IPS-18a (cell line): ENCODE measurements at regions not wholly inside any gene's neighbourhood (a gene's known extent, or its start where the extent isn't known, plus 50 kb on each side); places are given as distances from the start of the nearest gene placed in this dataset.
"Not testable (repeated sequence)": the region's sequence is repeated elsewhere in the genome, so short reads cannot be mapped to it uniquely, and the experiment has no call there.

Source experiments
- H3K27ac ChIP-seq: one replicate; pipeline ENCODE4 v1.5.1; 2013; ENCODE audit warnings: low read length
- H3K27me3 ChIP-seq: one replicate; pipeline ENCODE4 v1.6.1; 2013; ENCODE audit warnings: mild to moderate bottlenecking, low read length; ENCODE audit not compliant: control insufficient read depth, insufficient read depth
- H3K36me3 ChIP-seq: one replicate; pipeline ENCODE4 v1.6.1; 2013; ENCODE audit warnings: low read depth, low read length; ENCODE audit not compliant: control insufficient read depth
- H3K4me1 ChIP-seq: one replicate; pipeline ENCODE4 v1.6.1; 2013; ENCODE audit warnings: low read depth, low read length; ENCODE audit not compliant: control insufficient read depth
- H3K4me3 ChIP-seq: one replicate; pipeline ENCODE4 v1.5.1; 2013; ENCODE audit warnings: low read length
- H3K9ac ChIP-seq: one replicate; pipeline ENCODE4 v1.6.1; 2013; ENCODE audit warnings: mild to moderate bottlenecking, low read length, moderate library complexity
- H3K9me3 ChIP-seq: one replicate; pipeline ENCODE4 v1.6.1; 2013; ENCODE audit warnings: low read depth, low read length; ENCODE audit not compliant: control insufficient read depth

GRCh38 chr5:159486836-159487235 lies 156.5 kb upstream of the IL12B start:
- Histone ChIP-seq H3K27ac (no peak overlapping the region), H3K4me1 (no peaks in the 10 kb centered on the region), H3K36me3 (no peaks in the 10 kb centered on the region), H3K9ac (no peak overlapping the region), H3K9me3 (no peaks in the 10 kb centered on the region), H3K27me3 (no peaks in the 10 kb centered on the region), H3K4me3 (no peak overlapping the region)

GRCh38 chr5:159488516-159488915 lies 158.2 kb upstream of the IL12B start:
- H3K9ac ChIP-seq = no peak overlapping the region
- H3K27ac ChIP-seq = no peak overlapping the region
- no peak overlapping the region for H3K4me3 ChIP-seq
- H3K9me3 ChIP-seq = no peaks in the 10 kb centered on the region
- no peaks in the 10 kb centered on the region for H3K36me3 ChIP-seq
- no peaks in the 10 kb centered on the region for H3K4me1 ChIP-seq
- H3K27me3 ChIP-seq = no peaks in the 10 kb centered on the region

- no peak overlapping the region for H3K4me3 ChIP-seq
- H3K4me1 ChIP-seq = no peaks in the 10 kb centered on the region
- no peak overlapping the region for H3K9ac ChIP-seq
These were observed 159.5 kb upstream of the IL12B start for GRCh38 chr5:159489779-159490178.

GRCh38 chr5:159490507-159490906 lies 160.2 kb upstream of the IL12B start:
- no peak overlapping the region for H3K27ac ChIP-seq
- no peaks in the 10 kb centered on the region for H3K36me3 ChIP-seq
- no peaks in the 10 kb centered on the region for H3K27me3 ChIP-seq
- H3K4me3 ChIP-seq = no peak overlapping the region
- H3K9ac ChIP-seq = no peak overlapping the region
- H3K9me3 ChIP-seq = no peaks in the 10 kb centered on the region
- no peaks in the 10 kb centered on the region for H3K4me1 ChIP-seq

More at GRCh38 chr5:159489779-159490178, 159.5 kb upstream of the IL12B start:
- H3K27me3 ChIP-seq = no peaks in the 10 kb centered on the region
- no peaks in the 10 kb centered on the region for H3K9me3 ChIP-seq
- no peaks in the 10 kb centered on the region for H3K36me3 ChIP-seq
- no peak overlapping the region for H3K27ac ChIP-seq

- Histone ChIP-seq H3K9ac (no peak overlapping the region), H3K4me3 (no peak overlapping the region), H3K27me3 (no peaks in the 10 kb centered on the region), H3K9me3 (no peaks in the 10 kb centered on the region), H3K27ac (no peak overlapping the region), H3K36me3 (no peaks in the 10 kb centered on the region), H3K4me1 (peaks cover 3% of the 10 kb centered on the region)
These were observed 163.4 kb upstream of the IL12B start for GRCh38 chr5:159493696-159494095.

- H3K27me3 ChIP-seq = no peaks in the 10 kb centered on the region
- H3K9me3 ChIP-seq = no peaks in the 10 kb centered on the region
- H3K27ac ChIP-seq = no peak overlapping the region
- peaks cover 3% of the 10 kb centered on the region for H3K4me1 ChIP-seq
- H3K9ac ChIP-seq = no peak overlapping the region
- H3K36me3 ChIP-seq = no peaks in the 10 kb centered on the region
- H3K4me3 ChIP-seq = no peak overlapping the region
These were observed 166.5 kb upstream of the IL12B start for GRCh38 chr5:159496773-159497172.

GRCh38 chr5:159497221-159497620 lies 166.9 kb upstream of the IL12B start:
- H3K4me3 ChIP-seq = no peak overlapping the region
- H3K27ac ChIP-seq = no peak overlapping the region
- no peak overlapping the region for H3K9ac ChIP-seq
- no peaks in the 10 kb centered on the region for H3K27me3 ChIP-seq
- no peaks in the 10 kb centered on the region for H3K9me3 ChIP-seq
- H3K4me1 ChIP-seq = peaks cover 3% of the 10 kb centered on the region
- no peaks in the 10 kb centered on the region for H3K36me3 ChIP-seq

GRCh38 chr5:159498630-159499029 lies 168.3 kb upstream of the IL12B start:
- Histone ChIP-seq H3K27me3 (no peaks in the 10 kb centered on the region), H3K27ac (no peak overlapping the region), H3K9me3 (no peaks in the 10 kb centered on the region), H3K9ac (no peak overlapping the region), H3K4me1 (peaks cover 3% of the 10 kb centered on the region), H3K4me3 (no peak overlapping the region), H3K36me3 (no peaks in the 10 kb centered on the region)

- H3K36me3 ChIP-seq, H3K9me3 ChIP-seq: not testable (repeated sequence)
These were observed 171.8 kb upstream of the IL12B start for GRCh38 chr5:159502116-159502515.

GRCh38 chr5:159503236-159503635 lies 172.9 kb upstream of the IL12B start:
- H3K36me3 ChIP-seq = no peaks in the 10 kb centered on the region
- H3K27ac ChIP-seq = no peak overlapping the region
- no peaks in the 10 kb centered on the region for H3K27me3 ChIP-seq
- no peak overlapping the region for H3K4me3 ChIP-seq
- no peak overlapping the region for H3K9ac ChIP-seq
- H3K4me1 ChIP-seq = no peaks in the 10 kb centered on the region
- no peaks in the 10 kb centered on the region for H3K9me3 ChIP-seq

More at GRCh38 chr5:159502116-159502515, 171.8 kb upstream of the IL12B start:
- H3K27ac ChIP-seq, H3K4me3 ChIP-seq, H3K9ac ChIP-seq, H3K27me3 ChIP-seq, H3K4me1 ChIP-seq: not testable (repeated sequence)

- no peaks in the 10 kb centered on the region for H3K9me3 ChIP-seq
These were observed 174.0 kb upstream of the IL12B start for GRCh38 chr5:159504106-159504856.

GRCh38 chr5:159504857-159505304 lies 174.6 kb upstream of the IL12B start:
- Histone ChIP-seq H3K9ac (no peak overlapping the region), H3K27me3 (no peaks in the 10 kb centered on the region), H3K4me3 (no peak overlapping the region), H3K36me3 (no peaks in the 10 kb centered on the region), H3K9me3 (no peaks in the 10 kb centered on the region), H3K27ac (no peak overlapping the region), H3K4me1 (no peaks in the 10 kb centered on the region)

More at GRCh38 chr5:159504106-159504856, 174.0 kb upstream of the IL12B start:
- Histone ChIP-seq H3K9ac (no peak overlapping the region), H3K4me1 (no peaks in the 10 kb centered on the region), H3K27ac (no peak overlapping the region), H3K4me3 (no peak overlapping the region), H3K36me3 (no peaks in the 10 kb centered on the region), H3K27me3 (no peaks in the 10 kb centered on the region)
